ENCODE measurements at regions not wholly inside any gene's neighbourhood (a gene's known extent, or its start where the extent isn't known, plus 50 kb on each side); places are given as distances from the start of the nearest gene placed in this dataset.

DNA sequence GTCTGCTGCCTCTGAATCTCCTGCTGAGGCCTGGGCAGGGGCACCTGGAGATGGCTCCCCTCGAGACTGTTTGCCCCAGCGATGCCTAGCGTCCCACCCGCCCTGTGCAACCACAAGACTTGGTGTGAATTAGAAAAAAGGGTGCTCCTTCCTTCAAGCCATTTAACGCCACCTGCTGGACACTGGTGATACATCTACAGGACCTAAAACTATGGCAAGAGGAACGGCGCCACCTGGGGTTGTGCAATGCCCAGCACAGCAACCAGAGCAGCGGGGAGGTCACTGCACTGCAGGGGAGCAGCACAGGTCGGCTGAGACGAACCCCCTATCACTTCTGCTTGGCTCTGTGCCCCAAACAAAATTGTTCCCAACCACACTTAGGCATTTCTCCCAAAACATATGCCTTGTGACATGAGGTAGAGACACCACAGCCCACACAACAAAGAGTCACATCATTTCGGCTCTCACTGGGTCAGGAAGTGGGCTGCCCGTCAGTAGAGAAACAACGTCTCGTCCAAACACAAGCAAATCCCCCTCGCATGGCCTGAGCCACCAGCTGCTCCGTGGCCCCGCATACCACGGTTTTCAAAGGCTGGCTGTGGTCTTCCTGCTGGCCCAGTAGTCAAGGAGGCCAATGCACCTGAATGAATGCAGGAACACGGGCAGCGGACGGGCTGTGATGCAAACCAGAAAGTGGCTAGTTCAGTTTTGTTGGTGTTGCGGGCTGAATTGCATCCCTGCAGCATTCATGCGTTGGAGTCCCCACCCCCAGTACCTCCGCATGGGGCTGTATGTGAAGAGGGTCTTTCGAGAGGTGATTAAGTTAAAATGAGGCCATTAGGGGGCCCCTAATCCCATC is 171.9 kb downstream of the SHANK2 start:
- TF ChIP-seq MYC (IDR thresholded peaks at IDR 0.05; ENCODE audit: borderline replicate concordance, low read length) (no peak), BHLHE40 (IDR thresholded peaks at IDR 0.05; ENCODE audit: low read depth, low read length) (no peak), MAZ (IDR thresholded peaks at IDR 0.05; ENCODE audit: borderline replicate concordance, low read depth, low read length) (no peak), CEBPB (IDR thresholded peaks at IDR 0.05) (peak; percentile 74 to 92), HDAC2 (IDR thresholded peaks at IDR 0.05) (no peak), KDM1A (IDR thresholded peaks at IDR 0.05; ENCODE audit: low read depth) (no peak), RAD21 (conservative IDR thresholded peaks at IDR 0.05 in 1 of 2, IDR thresholded peaks at IDR 0.05 in 1 of 2) (peak; percentile 77 to 80), EP300 (IDR thresholded peaks at IDR 0.05) (no peak), POLR2A (IDR thresholded peaks at IDR 0.05; ENCODE audit: low read length) (no peak)
- TF ChIP-seq, protein P1, sequence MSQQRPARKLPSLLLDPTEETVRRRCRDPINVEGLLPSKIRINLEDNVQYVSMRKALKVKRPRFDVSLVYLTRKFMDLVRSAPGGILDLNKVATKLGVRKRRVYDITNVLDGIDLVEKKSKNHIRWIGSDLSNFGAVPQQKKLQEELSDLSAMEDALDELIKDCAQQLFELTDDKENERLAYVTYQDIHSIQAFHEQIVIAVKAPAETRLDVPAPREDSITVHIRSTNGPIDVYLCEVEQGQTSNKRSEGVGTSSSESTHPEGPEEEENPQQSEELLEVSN (IDR thresholded peaks at IDR 0.05; ENCODE audit: borderline replicate concordance, low read depth), result no peak
- TF ChIP-seq, protein P2, sequence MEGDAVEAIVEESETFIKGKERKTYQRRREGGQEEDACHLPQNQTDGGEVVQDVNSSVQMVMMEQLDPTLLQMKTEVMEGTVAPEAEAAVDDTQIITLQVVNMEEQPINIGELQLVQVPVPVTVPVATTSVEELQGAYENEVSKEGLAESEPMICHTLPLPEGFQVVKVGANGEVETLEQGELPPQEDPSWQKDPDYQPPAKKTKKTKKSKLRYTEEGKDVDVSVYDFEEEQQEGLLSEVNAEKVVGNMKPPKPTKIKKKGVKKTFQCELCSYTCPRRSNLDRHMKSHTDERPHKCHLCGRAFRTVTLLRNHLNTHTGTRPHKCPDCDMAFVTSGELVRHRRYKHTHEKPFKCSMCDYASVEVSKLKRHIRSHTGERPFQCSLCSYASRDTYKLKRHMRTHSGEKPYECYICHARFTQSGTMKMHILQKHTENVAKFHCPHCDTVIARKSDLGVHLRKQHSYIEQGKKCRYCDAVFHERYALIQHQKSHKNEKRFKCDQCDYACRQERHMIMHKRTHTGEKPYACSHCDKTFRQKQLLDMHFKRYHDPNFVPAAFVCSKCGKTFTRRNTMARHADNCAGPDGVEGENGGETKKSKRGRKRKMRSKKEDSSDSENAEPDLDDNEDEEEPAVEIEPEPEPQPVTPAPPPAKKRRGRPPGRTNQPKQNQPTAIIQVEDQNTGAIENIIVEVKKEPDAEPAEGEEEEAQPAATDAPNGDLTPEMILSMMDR (IDR thresholded peaks at IDR 0.05), result peak; percentile 89
- TF ChIP-seq, protein P3, sequence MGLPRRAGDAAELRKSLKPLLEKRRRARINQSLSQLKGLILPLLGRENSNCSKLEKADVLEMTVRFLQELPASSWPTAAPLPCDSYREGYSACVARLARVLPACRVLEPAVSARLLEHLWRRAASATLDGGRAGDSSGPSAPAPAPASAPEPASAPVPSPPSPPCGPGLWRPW (IDR thresholded peaks at IDR 0.05), result no peak

Data from A549 (cell line).